IMR-90 (cell line): ENCODE measurements at regions not wholly inside any gene's neighbourhood (a gene's known extent, or its start where the extent isn't known, plus 50 kb on each side); places are given as distances from the start of the nearest gene placed in this dataset.
"Not testable (repeated sequence)": the region's sequence is repeated elsewhere in the genome, so short reads cannot be mapped to it uniquely, and the experiment has no call there.

ENCODE experiments used
- ATAC-seq: fragments of 200-7000 bp; cut with Tn5 transposase; 2 replicates; pipeline ENCODE4 v1.9.1; 2020; ENCODE audit warnings: low read depth, mild to moderate bottlenecking, moderate library complexity
- BruUV-seq: library from RNA; stranded (reverse); fragments of 400-500 nt; replicated peaks from 2 replicates; lab custom pipeline; 2021; lab: Mats Ljungman, UMichigan
- CTCF ChIA-PET: fragments of 300-600 bp; formaldehyde crosslinking; extraction: SDS; loops from one replicate; lab custom pipeline; 2021; ENCODE audit warnings: antibody characterized with exemption; lab: Yijun Ruan, JAX
- POLR2A ChIA-PET: fragments of 300-600 bp; sonication (Branson Sonifier 250); formaldehyde crosslinking; loops from one replicate; lab custom pipeline; 2022; ENCODE audit warnings: antibody characterized with exemption; ENCODE audit not compliant: unreplicated experiment; lab: Charles Lee
- DNase-seq: peaks from one replicate; pipeline ENCODE4 v3.0.0; 2013
- H2AFZ ChIP-seq: replicated peaks from 2 replicates; pipeline ENCODE3; 2013; ENCODE audit warnings: low read length, mild to moderate bottlenecking; ENCODE audit not compliant: poor library complexity
- H2AK5ac ChIP-seq: 2 replicates; pipeline ENCODE4 v1.6.1; 2013; ENCODE audit warnings: low read depth, low read length, inconsistent platforms
- H2AK9ac ChIP-seq: replicated peaks from 2 replicates; pipeline ENCODE3; 2013; ENCODE audit warnings: mild to moderate bottlenecking, low read depth, low read length, moderate library complexity; ENCODE audit not compliant: poor library complexity
- H2BK120ac ChIP-seq: 2 replicates; pipeline ENCODE4 v1.6.1; 2013; ENCODE audit warnings: low read depth, low read length, inconsistent platforms
- H2BK15ac ChIP-seq: 3 replicates; pipeline ENCODE4 v1.6.1; 2013; ENCODE audit warnings: low read depth, low read length, inconsistent platforms
- H2BK20ac ChIP-seq: 2 replicates; pipeline ENCODE4 v1.6.1; 2013; ENCODE audit warnings: low read depth, mild to moderate bottlenecking, inconsistent platforms, low read length, moderate library complexity
- H2BK5ac ChIP-seq: 2 replicates; pipeline ENCODE4 v1.6.1; 2013; ENCODE audit warnings: mild to moderate bottlenecking, low read depth, low read length, inconsistent platforms; ENCODE audit not compliant: poor library complexity, severe bottlenecking
- H3K14ac ChIP-seq: replicated peaks from 2 replicates; pipeline ENCODE4 v1.6.1; 2013; ENCODE audit warnings: low read depth, low read length, inconsistent platforms
- H3K18ac ChIP-seq: 2 replicates; pipeline ENCODE4 v1.6.1; 2013; ENCODE audit warnings: low read depth, low read length, control low read depth
- H3K23ac ChIP-seq: 2 replicates; pipeline ENCODE4 v1.6.1; 2013; ENCODE audit warnings: low read depth, low read length, inconsistent platforms
- H3K27ac ChIP-seq: 2 replicates; pipeline ENCODE4 v1.5.1; 2013; ENCODE audit warnings: mild to moderate bottlenecking, control low read depth, low read length; ENCODE audit not compliant: insufficient read depth
- H3K27me3 ChIP-seq: 2 replicates; pipeline ENCODE4 v1.6.1; 2013; ENCODE audit warnings: low read length; ENCODE audit not compliant: control insufficient read depth, insufficient read depth
- H3K36me3 ChIP-seq: 2 replicates; pipeline ENCODE4 v1.6.1; 2013; ENCODE audit warnings: low read length, mixed read lengths; ENCODE audit not compliant: control insufficient read depth, insufficient read depth
- H3K4ac ChIP-seq: 2 replicates; pipeline ENCODE4 v1.6.1; 2013; ENCODE audit warnings: low read depth, low read length, inconsistent platforms
- H3K4me1 ChIP-seq: 2 replicates; pipeline ENCODE4 v1.6.1; 2013; ENCODE audit warnings: low read length, mixed read lengths; ENCODE audit not compliant: control insufficient read depth, insufficient read depth
- H3K4me2 ChIP-seq: 2 replicates; pipeline ENCODE4 v1.6.1; 2013; ENCODE audit warnings: low read depth, mild to moderate bottlenecking, control low read depth, low read length, moderate library complexity
- H3K4me3 ChIP-seq: 2 replicates; pipeline ENCODE4 v1.5.1; 2013; ENCODE audit warnings: low read depth, mild to moderate bottlenecking, control low read depth, low read length, moderate library complexity; ENCODE audit not compliant: insufficient read depth
- H3K56ac ChIP-seq: 2 replicates; pipeline ENCODE4 v1.6.1; 2013; ENCODE audit warnings: low read length, inconsistent platforms; ENCODE audit not compliant: insufficient read depth; ENCODE audit errors: extremely low read depth
- H3K79me1 ChIP-seq, 2 experiments: 2 replicates each; pipeline ENCODE4 v1.6.1; 2013; ENCODE audit warnings: low read length in 2 of 2, inconsistent platforms in 1 of 2, low read depth in 1 of 2
- H3K9ac ChIP-seq: 2 replicates; pipeline ENCODE4 v1.6.1; 2013; ENCODE audit warnings: low read depth, low read length, control low read depth
- H3K9me1 ChIP-seq: 2 replicates; pipeline ENCODE4 v1.6.1; 2013; ENCODE audit warnings: low read length, inconsistent platforms; ENCODE audit not compliant: insufficient read depth
- H3K9me3 ChIP-seq: 2 replicates; pipeline ENCODE4 v1.6.1; 2013; ENCODE audit warnings: low read length; ENCODE audit not compliant: control insufficient read depth, insufficient read depth
- H4K20me1 ChIP-seq: 2 replicates; pipeline ENCODE4 v1.6.1; 2013; ENCODE audit warnings: low read length, inconsistent platforms; ENCODE audit not compliant: insufficient read depth
- H4K5ac ChIP-seq: 2 replicates; pipeline ENCODE4 v1.6.1; 2013; ENCODE audit warnings: mild to moderate bottlenecking, low read depth, low read length, control low read depth
- H4K8ac ChIP-seq, 2 experiments: 2 replicates each; pipeline ENCODE4 v1.6.1; 2013; ENCODE audit warnings: low read depth in 2 of 2, low read length in 2 of 2, control low read depth in 1 of 2, inconsistent platforms in 1 of 2
- H4K91ac ChIP-seq: 2 replicates; pipeline ENCODE4 v1.6.1; 2013; ENCODE audit warnings: low read depth, low read length, inconsistent platforms; ENCODE audit not compliant: insufficient read depth
- MAFK ChIP-seq: IDR thresholded peaks from 2 replicates; pipeline ENCODE4 v1.6.1; 2012; ENCODE audit warnings: low read depth, low read length, improper control_type of control experiment
- MXI1 ChIP-seq: IDR thresholded peaks from 2 replicates; pipeline ENCODE4 v1.6.1; 2012; ENCODE audit warnings: low read depth, mild to moderate bottlenecking, low read length, moderate library complexity, borderline replicate concordance
- RAD21 ChIP-seq: IDR thresholded peaks from 2 replicates; pipeline ENCODE4 v1.6.1; 2012; ENCODE audit warnings: low read length, improper control_type of control experiment
- SMC3 ChIP-seq: fragments of 150-350 bp; IDR thresholded peaks from 2 replicates; pipeline ENCODE4 v1.6.1; 2016; ENCODE audit warnings: low read depth, mild to moderate bottlenecking, antibody characterized with exemption, low read length, moderate library complexity
- WGBS, 2 experiments: methylation state at CpG; one replicate each; pipeline versions ENCODE4 v1.1.5 to v1.1.7; 2013; ENCODE audit warnings: missing lambda C conversion rate in 2 of 2; ENCODE audit not compliant: insufficient read length in 1 of 2; ENCODE audit errors: extremely low coverage in 2 of 2; 5-methylcytosine and 5-hydroxymethylcytosine counted together
- dilution Hi-C: fragments of 300-500 bp; cut with HindIII; formaldehyde crosslinking; loops from one replicate; pipeline ENCODE4 v1.14.3; 2018; ENCODE audit warnings: low sequenced_read_pairs; ENCODE audit not compliant: unreplicated experiment
- in situ Hi-C: fragments of 300-500 bp; cut with MboI; formaldehyde crosslinking; loops from 3 replicates; pipeline ENCODE4 v1.14.3; 2019; ENCODE audit warnings: low sequenced_read_pairs, inconsistent platforms, mixed read lengths
- intact Hi-C: fragments of 100-400 bp; cut with micrococcal nuclease; formaldehyde crosslinking; loops from 2 replicates; pipeline ENCODE4 v1.10.0; 2022

- Histone ChIP-seq H2BK120ac (no peak overlapping the region), H3K56ac (no peak overlapping the region), H4K8ac (no peak overlapping the region), H3K27ac (no peak overlapping the region), H2BK20ac (no peak overlapping the region), H3K9ac (no peak overlapping the region), H3K4me1 (no peaks in the 10 kb centered on the region), H3K18ac (no peak overlapping the region), H3K23ac (no peak overlapping the region), H4K91ac (no peak overlapping the region), H2AK5ac (no peak overlapping the region), H3K9me3 (no peaks in the 10 kb centered on the region), H3K79me1 (no peaks in the 10 kb centered on the region), H2BK15ac (no peak overlapping the region), H3K9me1 (no peaks in the 10 kb centered on the region), H3K4me3 (no peak overlapping the region), H3K36me3 (no peaks in the 10 kb centered on the region), H2AK9ac (no peak overlapping the region), H3K4ac (no peak overlapping the region), H2AFZ (no peak overlapping the region), H3K27me3 (no peaks in the 10 kb centered on the region), H3K4me2 (no peak overlapping the region), H2BK5ac (no peak overlapping the region), H4K5ac (no peak overlapping the region), H3K14ac (no peak overlapping the region), H4K20me1 (no peaks in the 10 kb centered on the region)
- no CpG with 5 or more reads among the region's 1 CpG for WGBS, 2 experiments
- TF ChIP-seq MXI1: no peak
- TF ChIP-seq MAFK: no peak
- no peak for TF ChIP-seq SMC3
- no peak for TF ChIP-seq RAD21
- ChIA-PET CTCF (no interaction called here), POLR2A (no interaction called here)
- dilution Hi-C loops (no loop called here), intact Hi-C loops (no loop called here), in situ Hi-C loops (no loop called here)
- BruUV-seq: no TSS peak
- no peak for DNase-seq
- ATAC-seq: no peak
Measured at GRCh38 chr3:143918848-143919247, 52.8 kb upstream of the DIPK2A start.

- H3K9me1 ChIP-seq, H3K4me1 ChIP-seq, H2BK5ac ChIP-seq, H2BK20ac ChIP-seq, H2BK120ac ChIP-seq, H4K5ac ChIP-seq, ATAC-seq, H3K4ac ChIP-seq, H3K9ac ChIP-seq, CTCF ChIA-PET, H4K20me1 ChIP-seq, H3K4me3 ChIP-seq, H3K79me1 ChIP-seq, DNase-seq, H3K23ac ChIP-seq, dilution Hi-C loops, H3K56ac ChIP-seq, POLR2A ChIA-PET, H4K91ac ChIP-seq, H3K18ac ChIP-seq, H3K27me3 ChIP-seq, intact Hi-C loops, H3K36me3 ChIP-seq, H2AFZ ChIP-seq, H2BK15ac ChIP-seq, H4K8ac ChIP-seq, BruUV-seq, H2AK9ac ChIP-seq, H3K9me3 ChIP-seq, in situ Hi-C loops, H2AK5ac ChIP-seq, H3K4me2 ChIP-seq, H3K14ac ChIP-seq, H3K27ac ChIP-seq: not testable (repeated sequence)
- no CpG with 5 or more reads among the region's 1 CpG for WGBS, 2 experiments
Measured at GRCh38 chr3:143921176-143921575, 50.4 kb upstream of the DIPK2A start.
